HG03439 (cell line): ENCODE measurements at regions not wholly inside any gene's neighbourhood (a gene's known extent, or its start where the extent isn't known, plus 50 kb on each side); places are given as distances from the start of the nearest gene placed in this dataset.
"Not testable (repeated sequence)": the region's sequence is repeated elsewhere in the genome, so short reads cannot be mapped to it uniquely, and the experiment has no call there.

ENCODE experiments used
- ATAC-seq: cut with Tn5 transposase; IDR thresholded peaks from one replicate; pipeline ENCODE4 v1.9.1; 2021; ENCODE audit warnings: mild to moderate bottlenecking, moderate library complexity; ENCODE audit not compliant: unreplicated experiment

DNA sequence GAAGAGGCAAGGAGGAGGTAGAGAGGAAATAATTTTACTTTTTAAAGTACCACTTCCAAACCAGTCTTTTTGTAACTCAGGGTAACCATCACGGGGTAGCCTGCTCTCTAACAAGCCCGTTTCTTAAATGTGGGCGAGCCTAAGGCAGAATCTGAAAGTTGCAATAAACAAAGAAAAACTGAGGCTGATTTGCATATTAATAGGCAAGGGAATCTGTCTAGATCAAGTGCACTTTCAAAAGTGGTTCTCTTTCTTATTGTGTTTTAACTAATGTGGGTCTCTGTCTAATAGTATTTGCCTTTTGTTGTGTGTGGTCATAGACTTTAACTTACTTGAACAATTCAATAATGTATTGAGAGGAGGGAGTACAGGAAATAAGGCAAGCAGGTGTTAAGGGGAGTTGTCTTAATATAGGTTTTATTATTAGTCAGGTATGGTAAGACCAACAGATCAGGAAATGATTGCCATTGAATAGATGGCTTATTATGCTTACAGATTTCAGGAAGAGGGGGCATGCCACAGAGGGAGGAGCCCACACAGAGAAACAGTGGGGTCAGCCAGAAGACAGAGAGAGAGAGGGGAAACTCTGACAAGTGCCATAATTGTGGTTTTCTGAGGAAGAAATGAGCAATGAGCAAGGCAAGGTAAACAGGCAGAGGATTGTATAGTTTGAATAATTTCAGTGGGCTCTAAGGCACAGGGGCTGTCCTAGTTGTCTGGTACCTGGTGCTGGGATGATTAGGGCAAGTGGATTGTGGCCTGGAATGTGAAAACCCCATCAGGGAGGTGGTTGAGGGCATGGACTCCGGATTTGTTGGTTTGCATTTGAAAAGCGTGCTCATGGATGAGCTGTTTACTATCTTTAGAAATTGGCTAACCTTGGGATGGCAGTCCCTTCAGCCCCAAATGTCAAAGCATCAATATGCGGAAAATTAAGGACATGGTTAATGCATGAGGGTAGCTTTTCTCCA, 237.2 kb downstream of the TOX3 start:
- ATAC-seq, result no peak

DNA sequence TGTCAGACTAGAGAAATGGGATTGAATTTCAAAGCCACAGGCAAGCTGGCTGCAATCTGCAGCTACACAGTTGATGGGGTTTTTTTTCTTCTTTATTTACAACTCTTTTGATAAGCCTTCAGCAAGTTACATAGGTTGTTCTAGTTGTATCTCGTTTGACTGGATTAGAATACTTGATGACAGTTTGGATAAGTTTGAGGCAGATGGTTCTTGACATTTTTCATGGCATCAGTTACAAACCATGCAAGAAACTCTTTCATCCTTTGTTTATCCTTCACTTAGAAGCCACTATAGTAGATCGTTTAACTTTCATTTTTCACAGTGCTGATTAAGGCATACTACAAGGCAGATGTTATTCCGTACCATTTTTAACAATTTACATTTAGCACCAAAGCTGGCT, 238.9 kb downstream of the TOX3 start:
- ATAC-seq, result no peak

DNA sequence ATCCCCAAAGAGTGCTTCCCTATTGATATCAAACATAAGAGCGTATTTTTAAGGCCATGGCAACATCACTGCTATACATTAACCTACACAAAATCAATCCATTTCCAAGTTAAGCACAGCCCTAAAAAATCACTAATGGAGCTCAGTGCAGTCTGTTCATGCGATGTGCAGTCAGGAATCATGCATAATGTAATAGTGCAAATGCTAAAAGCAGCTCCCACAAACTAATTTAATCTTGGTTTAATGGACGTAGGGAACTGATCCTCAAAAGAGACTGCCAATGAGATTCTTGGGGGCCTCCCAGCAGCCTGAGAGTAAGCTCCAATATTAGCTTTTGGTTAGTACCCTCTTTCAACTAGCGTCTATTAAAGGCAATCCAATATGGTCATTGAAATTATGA, 245.9 kb downstream of the TOX3 start:
- no peak for ATAC-seq

DNA sequence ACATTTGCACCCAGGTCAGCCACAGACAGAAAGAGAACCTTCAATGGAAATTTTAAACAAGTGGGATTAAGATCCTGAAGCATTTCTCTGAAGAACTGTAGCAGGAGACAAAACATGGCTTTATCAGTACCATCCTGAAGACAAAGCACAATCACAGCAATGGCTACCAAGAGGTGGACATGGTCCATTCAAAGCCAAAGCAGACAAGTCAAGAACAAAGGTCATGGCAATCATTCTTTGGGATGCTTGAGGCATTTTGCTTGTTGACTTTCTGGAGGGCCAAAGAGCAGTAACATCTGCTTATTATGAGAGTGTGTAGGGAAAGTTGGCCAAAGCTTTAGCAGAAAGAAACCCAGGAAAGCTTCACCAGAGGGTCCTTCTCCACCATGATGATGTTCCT, 248.2 kb downstream of the TOX3 start:
- no peak for ATAC-seq

DNA sequence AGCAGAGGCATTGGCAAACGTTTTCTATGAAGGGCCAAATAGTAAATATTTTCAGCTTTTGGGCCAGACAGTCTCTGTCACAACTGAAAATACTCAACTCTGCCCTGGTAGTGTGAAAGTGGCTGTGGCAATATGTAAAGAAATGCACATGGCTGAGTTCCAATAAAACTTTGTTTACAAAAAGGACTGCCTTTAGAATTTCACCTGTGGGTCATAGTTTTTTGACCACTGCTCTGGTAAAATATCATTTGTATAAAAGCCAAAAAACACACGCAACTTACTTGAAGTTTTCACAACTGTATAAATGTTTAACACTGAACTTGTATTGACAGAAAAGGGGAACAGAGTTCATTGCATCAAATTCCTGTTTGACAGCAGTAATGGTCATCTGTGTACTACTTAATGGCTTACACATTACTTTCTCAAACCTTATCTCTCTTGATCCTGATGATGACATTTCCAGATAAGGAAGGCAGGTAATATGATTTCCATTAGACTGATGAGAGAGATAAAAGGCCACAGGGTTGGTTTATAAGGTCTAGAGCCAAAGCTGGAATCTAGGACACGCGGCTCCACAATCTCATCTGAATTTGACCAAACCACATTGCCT, 250.1 kb downstream of the TOX3 start:
- not testable (repeated sequence) for ATAC-seq

DNA sequence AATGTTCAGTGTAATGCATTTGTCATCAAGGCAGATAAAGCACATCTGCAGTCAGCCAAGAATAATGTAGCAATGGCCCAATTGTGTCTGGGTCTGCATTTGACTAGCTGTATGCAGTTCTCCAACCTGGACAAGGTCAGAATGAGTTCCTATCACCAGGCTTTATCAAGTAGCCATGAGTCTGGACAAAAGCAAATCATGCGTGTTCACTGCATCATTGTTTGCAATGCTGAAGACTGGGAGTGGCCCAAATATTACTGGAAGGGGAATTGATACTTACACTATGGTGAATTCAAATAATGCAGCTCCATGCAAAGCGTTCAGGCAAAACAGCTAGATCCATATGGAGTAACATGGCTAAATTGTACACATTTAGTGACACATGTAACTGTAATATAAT, 250.9 kb downstream of the TOX3 start:
- no peak for ATAC-seq

DNA sequence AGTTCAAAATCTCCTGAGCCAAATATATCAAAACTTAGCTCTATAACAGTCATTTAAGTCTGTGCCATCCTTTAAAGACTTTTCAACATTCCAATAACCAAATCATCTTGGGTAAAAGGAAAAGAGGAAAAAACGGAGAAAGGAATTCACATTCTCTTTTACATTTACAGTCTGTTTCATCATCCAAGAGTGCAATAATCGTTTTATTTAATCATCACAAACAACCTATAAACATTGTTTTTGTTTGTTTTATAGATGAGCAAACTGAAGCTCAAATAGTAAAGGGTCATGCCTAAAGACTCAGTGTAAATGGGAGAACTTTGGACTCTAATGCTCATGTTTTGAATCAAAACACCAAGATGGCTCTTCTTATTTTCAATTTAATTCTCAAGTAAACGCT, 252.3 kb downstream of the TOX3 start:
- no peak for ATAC-seq

DNA sequence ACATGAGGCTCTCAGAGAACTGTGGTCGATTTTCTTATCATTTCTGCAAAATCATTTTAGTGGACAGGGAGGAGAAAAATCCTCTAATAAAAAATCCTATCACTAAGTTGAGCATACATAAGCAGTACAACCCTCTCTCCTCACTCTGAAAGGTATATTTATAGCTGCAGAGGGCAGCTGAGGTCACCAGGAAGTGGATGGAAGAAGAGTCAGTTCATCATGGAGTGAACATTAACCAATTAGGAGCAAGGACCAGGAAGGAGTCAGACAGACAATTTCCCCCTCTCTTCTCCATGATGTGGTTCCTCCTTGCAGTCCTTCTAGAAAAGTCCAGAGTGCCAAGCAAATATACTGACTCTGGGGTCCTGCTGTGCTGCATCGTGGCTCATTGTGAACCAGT, 253.7 kb downstream of the TOX3 start:
- no peak for ATAC-seq

DNA sequence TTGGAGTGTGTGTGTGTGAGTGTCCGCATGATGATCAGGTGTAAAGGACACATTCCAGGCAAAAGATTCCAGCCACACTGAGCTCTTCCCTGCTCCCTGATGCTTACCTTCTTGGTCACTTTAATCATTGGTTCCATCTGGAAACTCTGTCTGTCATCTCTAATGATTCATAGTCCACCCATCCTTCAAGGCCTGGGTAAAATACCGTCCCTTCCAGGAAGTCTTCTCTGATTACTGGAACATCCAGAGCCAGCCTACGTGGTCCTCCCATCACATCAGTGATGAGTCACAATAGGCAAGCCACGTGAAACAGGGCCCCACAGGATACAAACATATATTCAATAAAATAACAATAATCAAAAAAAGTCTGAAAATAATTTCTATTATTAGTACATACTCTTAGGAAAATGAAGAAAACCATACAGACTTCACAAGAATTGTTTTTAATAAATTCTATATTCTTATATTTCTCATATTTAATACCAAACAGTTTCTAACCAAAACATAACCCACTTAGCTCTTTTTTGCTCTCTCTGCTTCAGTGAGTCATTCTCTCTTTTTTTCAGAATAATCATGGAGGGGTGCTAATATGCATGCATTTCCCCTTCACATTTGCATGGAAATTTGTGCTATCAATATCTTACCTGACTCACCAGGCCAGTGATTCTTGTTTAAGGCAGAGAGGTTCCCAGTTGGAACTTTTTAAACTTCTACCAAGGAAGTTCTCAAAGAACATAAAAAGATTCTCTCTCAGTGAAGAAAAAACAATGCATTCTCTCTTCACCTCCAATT, 263.2 kb downstream of the TOX3 start:
- ATAC-seq, result no peak

DNA sequence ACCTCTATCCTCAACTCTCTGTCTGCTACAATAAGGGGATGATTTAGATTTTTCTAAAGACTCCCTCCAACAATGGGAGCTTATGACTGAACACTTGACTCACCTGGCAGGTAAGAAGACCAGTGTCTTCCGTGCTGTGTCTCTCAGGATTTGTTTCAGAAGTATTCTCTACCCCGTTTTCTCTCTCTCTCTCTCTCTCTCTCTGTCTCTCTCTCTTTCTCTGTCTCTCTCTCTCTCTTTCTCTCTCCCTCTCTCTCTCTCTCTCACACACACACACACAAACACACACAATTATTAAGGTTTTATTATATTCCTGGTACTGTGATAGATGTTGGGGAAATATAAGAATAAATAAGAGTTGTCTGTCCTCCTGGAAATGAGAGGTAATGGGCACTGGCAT, 263.9 kb downstream of the TOX3 start:
- no peak for ATAC-seq

DNA sequence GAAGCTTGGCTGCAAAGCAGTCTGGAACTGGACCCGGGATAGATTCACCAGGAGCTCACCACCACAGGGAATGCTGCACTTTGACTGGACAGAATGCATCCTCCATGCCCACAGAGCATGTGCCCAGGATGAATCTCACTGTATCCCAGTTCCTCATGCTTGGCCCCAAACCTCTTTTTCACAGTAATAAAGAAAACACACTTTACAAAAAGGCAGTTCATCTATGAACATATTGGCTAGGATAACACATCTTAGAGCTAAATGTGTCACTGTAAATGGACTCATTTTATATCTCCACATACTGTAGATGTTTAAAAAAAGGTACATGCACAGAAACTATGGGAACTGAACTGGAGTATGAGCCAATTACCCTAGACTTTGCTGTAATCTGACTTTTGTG, 266.9 kb downstream of the TOX3 start:
- no peak for ATAC-seq

DNA sequence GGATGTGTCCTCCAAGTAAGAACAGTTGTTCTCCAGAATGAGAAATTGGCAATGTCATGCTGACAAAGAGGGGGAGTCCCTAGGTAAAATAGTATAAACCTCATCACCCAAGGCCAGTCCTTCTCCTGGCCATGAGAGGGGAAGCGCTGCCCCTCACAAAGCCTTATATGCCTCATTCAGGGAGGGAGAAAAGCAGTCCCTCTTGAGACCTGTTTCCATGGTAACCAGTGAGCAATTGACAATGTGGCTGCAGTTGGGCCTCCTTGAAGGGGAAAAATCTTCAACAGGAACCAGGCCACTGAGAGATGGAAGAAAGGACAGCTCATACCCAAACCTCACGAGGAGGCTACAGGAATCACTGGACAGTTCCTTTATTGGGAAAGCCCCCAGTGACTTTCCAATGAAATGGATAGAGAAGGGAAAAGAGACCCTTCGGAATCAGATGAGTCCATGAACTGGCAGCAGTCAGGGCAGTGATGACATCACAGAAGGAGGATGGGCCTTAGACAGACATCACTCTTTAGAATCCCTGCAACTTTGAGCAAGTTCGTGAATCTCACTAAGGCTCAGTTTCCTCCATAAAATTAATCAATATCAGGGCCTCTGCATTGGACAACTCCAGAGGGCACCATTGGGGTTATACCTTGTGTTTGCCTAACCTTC, 275.7 kb downstream of the TOX3 start:
- ATAC-seq, result no peak

DNA sequence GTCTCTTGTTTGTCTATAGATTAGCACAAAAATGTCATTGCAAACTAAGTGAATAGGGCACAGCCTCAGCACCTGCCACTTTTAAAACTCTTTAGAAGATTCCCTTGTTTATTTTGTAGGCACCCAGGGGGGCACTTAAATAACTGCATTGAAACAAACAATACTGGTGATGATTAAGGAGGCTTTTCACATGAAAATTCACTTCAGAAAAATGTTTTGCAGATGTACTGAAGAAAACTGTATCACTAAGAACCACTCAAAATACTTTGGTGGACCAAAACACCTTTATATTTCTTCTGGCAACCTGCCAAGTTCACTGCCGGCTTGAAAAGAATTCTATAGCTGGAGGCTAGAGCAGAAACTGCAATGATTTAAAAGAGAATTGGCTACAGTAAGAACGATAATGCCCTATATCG, 281.5 kb downstream of the TOX3 start:
- ATAC-seq, result no peak

DNA sequence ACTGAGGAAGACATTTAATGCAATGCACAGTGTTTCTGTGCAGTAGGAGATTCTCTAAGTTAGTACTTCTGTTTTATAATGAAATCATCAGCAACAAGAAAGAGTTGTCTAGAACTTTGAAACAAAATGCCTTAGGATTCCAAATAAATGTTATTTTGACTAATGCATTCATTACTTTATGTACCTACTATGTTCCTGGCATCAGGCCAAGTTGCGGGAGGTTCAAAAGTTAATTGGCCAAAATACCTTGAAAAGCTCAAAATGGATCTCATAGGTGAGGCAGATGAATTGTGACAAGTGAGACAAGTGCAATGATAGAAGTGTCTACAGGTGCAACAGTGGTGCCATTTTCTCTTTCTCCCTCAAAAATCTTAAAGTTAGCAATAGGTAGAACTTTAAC, 289.4 kb downstream of the TOX3 start:
- ATAC-seq, result no peak

DNA sequence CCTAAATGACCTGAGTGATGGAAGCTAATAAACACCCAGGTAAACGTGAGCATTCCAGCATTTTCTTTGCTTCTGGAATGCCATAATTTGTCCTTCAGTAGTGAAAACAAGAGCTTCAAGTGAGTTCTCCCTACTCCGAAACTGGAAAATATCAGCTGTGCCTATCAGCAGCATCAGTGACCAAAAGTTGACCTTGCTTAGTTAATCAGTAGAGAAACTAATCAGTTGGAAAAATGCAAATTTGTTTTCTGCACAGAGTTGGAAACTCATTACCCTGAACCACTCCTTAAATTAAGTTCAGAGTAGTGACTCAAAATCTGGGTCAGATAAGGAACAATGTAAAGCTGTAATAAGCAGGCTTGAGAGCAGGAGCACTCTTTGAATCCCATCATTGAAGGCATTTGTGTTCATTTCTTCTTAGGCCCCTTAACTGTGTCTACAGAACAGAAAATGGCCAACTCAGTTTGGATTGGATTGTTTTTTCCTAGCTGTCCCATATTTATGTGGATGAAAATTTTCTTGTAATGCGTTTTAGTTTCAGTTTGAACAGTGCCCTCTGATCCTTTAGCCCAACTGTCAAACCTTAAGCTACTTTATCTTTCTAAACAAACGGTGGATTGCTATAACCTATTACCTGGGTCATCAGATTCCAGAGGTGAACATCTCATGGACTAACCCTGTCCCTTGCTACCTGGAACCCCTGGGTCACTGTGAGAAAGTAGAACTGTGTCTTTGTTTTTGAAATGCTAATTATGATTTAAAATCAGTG, 290.4 kb downstream of the TOX3 start:
- no peak for ATAC-seq

DNA sequence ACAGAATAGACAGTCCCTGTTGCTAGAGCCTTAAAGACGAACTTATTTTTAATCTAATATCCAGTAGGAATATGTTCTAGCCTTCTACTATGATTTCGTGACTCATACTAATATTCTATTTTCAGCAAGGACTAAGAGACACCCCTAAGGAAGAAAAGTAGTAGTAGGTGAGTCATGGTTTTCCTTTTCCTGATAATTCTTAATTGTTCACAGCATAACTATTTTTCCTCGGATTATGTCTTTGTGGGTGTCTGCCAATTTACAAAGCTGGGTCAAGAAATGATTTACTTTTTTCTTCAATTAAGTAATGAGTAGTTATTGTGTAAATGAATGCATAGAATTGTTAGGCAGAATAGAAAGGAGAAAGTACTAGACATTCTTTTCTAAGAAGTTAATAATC, 292.2 kb downstream of the TOX3 start:
- ATAC-seq, result no peak

DNA sequence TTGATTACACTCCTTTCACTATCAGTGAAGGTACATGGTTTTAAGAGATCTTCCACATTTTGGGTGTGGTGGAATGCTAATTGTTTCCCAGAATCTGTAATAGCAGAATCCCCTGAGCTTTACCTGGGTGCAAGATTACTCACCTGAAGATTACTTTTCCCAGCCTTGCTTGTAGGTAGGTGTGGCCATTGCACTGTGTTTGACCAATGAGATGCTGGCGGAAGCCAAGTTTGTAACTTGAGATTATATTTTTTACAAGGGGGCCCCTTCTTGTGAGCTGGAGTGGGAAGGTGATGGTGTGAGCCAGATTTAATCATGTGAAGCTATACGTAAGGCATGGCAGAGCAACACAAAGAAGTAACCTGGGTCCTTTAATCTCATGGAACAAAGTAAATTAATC, 294.3 kb downstream of the TOX3 start:
- ATAC-seq, result no peak

DNA sequence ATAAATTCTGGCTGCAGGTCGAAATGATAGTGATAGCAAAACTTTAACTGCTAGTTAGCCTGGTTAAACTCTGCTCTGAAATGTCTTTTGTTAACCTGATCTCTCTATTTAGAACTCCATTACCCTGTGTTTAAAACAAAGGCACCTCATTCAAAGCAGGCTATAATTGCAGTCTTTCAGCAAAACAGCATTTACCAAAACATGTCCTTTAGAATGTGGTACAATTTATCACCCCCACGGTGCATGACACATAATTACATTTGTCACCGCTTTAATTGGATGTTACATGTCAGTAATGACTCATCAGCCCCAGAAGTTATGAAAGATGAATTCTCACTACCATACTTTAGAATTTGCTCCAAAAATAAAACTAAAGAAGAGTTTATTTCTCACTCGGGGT, 295.4 kb downstream of the TOX3 start:
- ATAC-seq, result no peak

DNA sequence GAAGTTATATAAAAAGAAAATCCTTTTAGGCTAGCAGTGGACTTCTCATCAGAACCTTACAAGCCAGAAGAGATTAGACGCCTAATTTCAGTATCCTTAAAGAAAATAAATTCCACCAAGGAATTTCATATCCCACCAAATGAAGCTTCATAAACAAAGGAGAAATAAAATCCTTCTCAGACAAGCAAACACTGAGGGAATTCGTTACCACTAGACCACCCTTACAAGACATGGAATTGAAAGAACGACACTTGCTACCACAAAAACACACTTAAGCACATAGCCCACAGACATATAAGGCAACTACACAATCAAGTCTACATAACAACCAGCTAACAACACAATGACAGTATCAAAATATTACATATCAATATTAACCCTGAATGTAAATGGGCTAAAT, 299.2 kb downstream of the TOX3 start:
- ATAC-seq, result no peak

DNA sequence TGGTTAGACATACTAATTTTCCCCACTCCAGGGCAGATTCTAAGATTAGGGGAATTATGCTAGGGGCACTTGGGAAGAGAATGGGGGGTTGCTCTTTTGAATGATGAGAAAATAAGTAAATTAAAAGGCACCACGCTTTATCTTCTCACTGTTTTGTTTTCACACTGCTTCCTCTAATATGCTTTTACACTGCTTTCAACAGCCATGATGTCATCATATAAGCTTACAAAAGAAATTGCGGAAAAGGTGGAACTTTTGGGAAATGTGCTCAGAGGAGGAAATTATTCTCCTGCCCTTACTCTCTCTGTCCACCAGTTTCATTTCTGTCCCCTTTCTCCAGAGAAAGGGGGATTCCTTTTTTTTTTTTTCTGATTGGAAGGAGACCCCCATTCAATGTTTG, 308.2 kb downstream of the TOX3 start:
- ATAC-seq, result no peak
